ENCODE measurements at regions not wholly inside any gene's neighbourhood (a gene's known extent, or its start where the extent isn't known, plus 50 kb on each side); places are given as distances from the start of the nearest gene placed in this dataset.

DNA sequence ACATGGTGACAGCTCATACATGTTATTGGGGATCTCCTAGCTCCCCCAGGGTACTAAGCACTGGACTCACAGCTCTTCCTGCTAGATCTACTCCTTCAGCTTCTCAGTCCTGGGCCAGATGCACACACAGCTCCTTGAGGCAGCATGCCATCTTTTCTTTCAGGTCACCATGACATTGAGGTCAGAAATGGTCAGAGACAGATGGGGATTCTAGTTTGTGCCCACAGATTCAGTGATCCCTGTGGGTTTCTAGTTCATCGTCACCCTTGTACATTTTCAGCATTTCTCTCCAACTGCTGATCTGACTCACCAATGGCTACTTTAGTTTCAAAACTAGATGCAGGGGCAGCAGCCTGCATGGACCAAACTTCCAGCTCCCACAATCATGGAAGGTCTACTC lies 560.7 kb upstream of the PSMD7 start:
- DNase-seq (ENCODE audit: low spot score in 2 of 2) = no peak
- peaks cover 0 to 15% (median 0%) of the 10 kb centered on the region in 4 donors for H3K9me3 ChIP-seq
- H3K27ac ChIP-seq = no peak overlapping the region
- 88 to 93% methylated on average over 1 of the region's 1 CpG for WGBS, 2 donors
- no peaks in the 10 kb centered on the region for H3K36me3 ChIP-seq
- no peak overlapping the region for H3K4me3 ChIP-seq
- TF ChIP-seq, protein P1, sequence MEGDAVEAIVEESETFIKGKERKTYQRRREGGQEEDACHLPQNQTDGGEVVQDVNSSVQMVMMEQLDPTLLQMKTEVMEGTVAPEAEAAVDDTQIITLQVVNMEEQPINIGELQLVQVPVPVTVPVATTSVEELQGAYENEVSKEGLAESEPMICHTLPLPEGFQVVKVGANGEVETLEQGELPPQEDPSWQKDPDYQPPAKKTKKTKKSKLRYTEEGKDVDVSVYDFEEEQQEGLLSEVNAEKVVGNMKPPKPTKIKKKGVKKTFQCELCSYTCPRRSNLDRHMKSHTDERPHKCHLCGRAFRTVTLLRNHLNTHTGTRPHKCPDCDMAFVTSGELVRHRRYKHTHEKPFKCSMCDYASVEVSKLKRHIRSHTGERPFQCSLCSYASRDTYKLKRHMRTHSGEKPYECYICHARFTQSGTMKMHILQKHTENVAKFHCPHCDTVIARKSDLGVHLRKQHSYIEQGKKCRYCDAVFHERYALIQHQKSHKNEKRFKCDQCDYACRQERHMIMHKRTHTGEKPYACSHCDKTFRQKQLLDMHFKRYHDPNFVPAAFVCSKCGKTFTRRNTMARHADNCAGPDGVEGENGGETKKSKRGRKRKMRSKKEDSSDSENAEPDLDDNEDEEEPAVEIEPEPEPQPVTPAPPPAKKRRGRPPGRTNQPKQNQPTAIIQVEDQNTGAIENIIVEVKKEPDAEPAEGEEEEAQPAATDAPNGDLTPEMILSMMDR (IDR thresholded peaks at IDR 0.05) = no peak
- no peak for TF ChIP-seq POLR2A (IDR thresholded peaks at IDR 0.05)
- no peak for TF ChIP-seq EP300 (IDR thresholded peaks at IDR 0.05)
- H3K4me1 ChIP-seq = no peaks in the 10 kb centered on the region
- no peaks in the 10 kb centered on the region for H3K27me3 ChIP-seq

DNA sequence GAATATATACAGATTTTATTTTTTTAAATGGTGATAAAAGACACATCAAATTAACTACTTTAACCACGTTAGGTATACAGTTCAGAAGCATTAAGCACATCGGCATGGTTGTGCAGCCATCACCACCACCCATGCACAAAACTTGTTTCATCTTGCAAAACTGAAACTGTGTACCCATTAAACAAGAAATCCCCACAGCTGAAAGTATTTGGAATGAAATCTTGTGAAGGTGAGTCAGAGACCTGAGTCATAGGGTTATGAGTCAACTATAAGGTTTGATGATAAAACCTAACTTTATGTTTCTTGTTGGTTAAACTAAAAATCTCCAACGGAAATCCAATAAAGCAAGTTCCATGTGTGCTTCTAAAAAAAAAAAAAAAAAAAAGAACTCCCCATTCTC lies 561.6 kb upstream of the PSMD7 start:
- Histone ChIP-seq H3K27me3 (no peaks in the 10 kb centered on the region), H3K4me1 (no peaks in the 10 kb centered on the region), H3K36me3 (no peaks in the 10 kb centered on the region), H3K9me3 (peaks cover 0 to 14% (median 0%) of the 10 kb centered on the region in 4 donors), H3K4me3 (no peak overlapping the region), H3K27ac (no peak overlapping the region)
- no peak for DNase-seq (ENCODE audit: low spot score in 2 of 2)
- 75 to 77% methylated on average over 3 of the region's 3 CpGs for WGBS, 2 donors
- TF ChIP-seq, protein P1 (IDR thresholded peaks at IDR 0.05) = no peak
- no peak for TF ChIP-seq EP300 (IDR thresholded peaks at IDR 0.05)
- no peak for TF ChIP-seq POLR2A (IDR thresholded peaks at IDR 0.05)

- Histone ChIP-seq H3K27me3 (no peaks in the 10 kb centered on the region), H3K9me3 (peaks cover 0 to 7% (median 0%) of the 10 kb centered on the region in 4 donors), H3K27ac (no peak overlapping the region), H3K4me3 (no peak overlapping the region), H3K4me1 (no peaks in the 10 kb centered on the region), H3K36me3 (no peaks in the 10 kb centered on the region)
- WGBS, 2 donors = 93 to 99% methylated on average over 2 of the region's 2 CpGs
- no peak for DNase-seq (ENCODE audit: low spot score in 2 of 2)
- TF ChIP-seq, protein P1 (IDR thresholded peaks at IDR 0.05) = no peak
- no peak for TF ChIP-seq EP300 (IDR thresholded peaks at IDR 0.05)
Observed at GRCh38 chr16:73732681-73733080, 563.9 kb upstream of the PSMD7 start.

- Histone ChIP-seq H3K27ac (no peak overlapping the region), H3K9me3 (peaks cover 0 to 7% (median 0%) of the 10 kb centered on the region in 4 donors), H3K27me3 (no peaks in the 10 kb centered on the region), H3K4me1 (no peaks in the 10 kb centered on the region), H3K36me3 (no peaks in the 10 kb centered on the region), H3K4me3 (no peak overlapping the region)
- WGBS, 2 donors = 91 to 92% methylated on average over 1 of the region's 1 CpG
- no peak for DNase-seq (ENCODE audit: low spot score in 2 of 2)
- TF ChIP-seq POLR2A (IDR thresholded peaks at IDR 0.05) (no peak), EP300 (IDR thresholded peaks at IDR 0.05) (no peak)
Observed at GRCh38 chr16:73732143-73732542, 564.5 kb upstream of the PSMD7 start.

GRCh38 chr16:73730481-73731090 lies 566.0 kb upstream of the PSMD7 start:
- TF ChIP-seq POLR2A (IDR thresholded peaks at IDR 0.05) (no peak), EP300 (IDR thresholded peaks at IDR 0.05) (no peak)
- TF ChIP-seq, protein P1 (IDR thresholded peaks at IDR 0.05) = no peak

More at GRCh38 chr16:73730481-73731090, 566.0 kb upstream of the PSMD7 start:
- H3K36me3 ChIP-seq = no peaks in the 10 kb centered on the region
- DNase-seq (ENCODE audit: low spot score in 2 of 2) = no peak
- no peak overlapping the region for H3K4me3 ChIP-seq
- peaks cover 0 to 7% (median 0%) of the 10 kb centered on the region in 4 donors for H3K9me3 ChIP-seq
- H3K27me3 ChIP-seq = no peaks in the 10 kb centered on the region
- WGBS, 2 donors = 88 to 90% methylated on average over 15 of the region's 15 CpGs
- no peaks in the 10 kb centered on the region for H3K4me1 ChIP-seq
- no peak overlapping the region for H3K27ac ChIP-seq

All from tibial nerve (tissue), 4 donors.